ENCODE measurements at regions not wholly inside any gene's neighbourhood (a gene's known extent, or its start where the extent isn't known, plus 50 kb on each side); places are given as distances from the start of the nearest gene placed in this dataset.
"Not testable (repeated sequence)": the region's sequence is repeated elsewhere in the genome, so short reads cannot be mapped to it uniquely, and the experiment has no call there.

DNA sequence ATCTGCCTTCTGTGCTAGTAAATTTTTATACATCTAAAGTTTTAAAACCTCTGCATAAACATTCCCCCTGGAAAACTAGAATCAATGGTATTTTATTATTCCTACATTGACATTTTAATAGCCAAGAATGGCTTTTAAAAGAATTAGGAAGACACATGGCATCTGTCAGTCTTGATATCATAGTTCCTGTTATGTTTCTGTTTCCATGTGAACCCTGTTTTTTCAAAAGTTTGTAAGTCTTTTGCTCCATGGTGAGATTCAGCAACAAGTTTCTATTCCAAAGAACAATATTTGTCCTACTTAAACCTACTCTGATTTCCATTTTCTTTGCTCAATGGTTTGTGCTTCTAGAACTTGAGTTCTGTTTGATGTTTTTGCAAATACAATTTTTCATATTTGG, 95.2 kb downstream of the PLEKHG1 start:
- Histone ChIP-seq H3K4me1 (replicated peaks; ENCODE audit: insufficient read depth) (no peaks in the 10 kb centered on the region), H3K4me3 (no peak overlapping the region), H3K27ac (no peak overlapping the region), H3F3A (ENCODE audit: insufficient read depth, low read depth) (no peaks in the 10 kb centered on the region), H3K9me3 (ENCODE audit: insufficient read depth, low read depth) (no peaks in the 10 kb centered on the region), H3K36me3 (ENCODE audit: low read depth) (no peaks in the 10 kb centered on the region), H3K27me3 (ENCODE audit: insufficient read depth, low read depth) (no peaks in the 10 kb centered on the region), H2AFZ (no peak overlapping the region), H3K79me2 (ENCODE audit: low read depth) (no peaks in the 10 kb centered on the region), H4K20me1 (ENCODE audit: insufficient read depth) (no peaks in the 10 kb centered on the region), H3K9me2 (ENCODE audit: insufficient read depth) (no peaks in the 10 kb centered on the region), H3K4me2 (no peak overlapping the region)
- intact Hi-C loops (cut with micrococcal nuclease; ENCODE audit: unreplicated experiment) = no loop called here
- ChIA-PET CTCF (no interaction called here), POLR2A (ENCODE audit: unreplicated experiment) (no interaction called here)
- no peak for DNase-seq
- no TSS peak for BruUV-seq (replicated peaks)
- TF ChIP-seq, protein P1, sequence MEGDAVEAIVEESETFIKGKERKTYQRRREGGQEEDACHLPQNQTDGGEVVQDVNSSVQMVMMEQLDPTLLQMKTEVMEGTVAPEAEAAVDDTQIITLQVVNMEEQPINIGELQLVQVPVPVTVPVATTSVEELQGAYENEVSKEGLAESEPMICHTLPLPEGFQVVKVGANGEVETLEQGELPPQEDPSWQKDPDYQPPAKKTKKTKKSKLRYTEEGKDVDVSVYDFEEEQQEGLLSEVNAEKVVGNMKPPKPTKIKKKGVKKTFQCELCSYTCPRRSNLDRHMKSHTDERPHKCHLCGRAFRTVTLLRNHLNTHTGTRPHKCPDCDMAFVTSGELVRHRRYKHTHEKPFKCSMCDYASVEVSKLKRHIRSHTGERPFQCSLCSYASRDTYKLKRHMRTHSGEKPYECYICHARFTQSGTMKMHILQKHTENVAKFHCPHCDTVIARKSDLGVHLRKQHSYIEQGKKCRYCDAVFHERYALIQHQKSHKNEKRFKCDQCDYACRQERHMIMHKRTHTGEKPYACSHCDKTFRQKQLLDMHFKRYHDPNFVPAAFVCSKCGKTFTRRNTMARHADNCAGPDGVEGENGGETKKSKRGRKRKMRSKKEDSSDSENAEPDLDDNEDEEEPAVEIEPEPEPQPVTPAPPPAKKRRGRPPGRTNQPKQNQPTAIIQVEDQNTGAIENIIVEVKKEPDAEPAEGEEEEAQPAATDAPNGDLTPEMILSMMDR (conservative IDR thresholded peaks at IDR 0.05) = no peak
- no peak for TF ChIP-seq EZH2 (IDR thresholded peaks at IDR 0.05; ENCODE audit: low read depth)

DNA sequence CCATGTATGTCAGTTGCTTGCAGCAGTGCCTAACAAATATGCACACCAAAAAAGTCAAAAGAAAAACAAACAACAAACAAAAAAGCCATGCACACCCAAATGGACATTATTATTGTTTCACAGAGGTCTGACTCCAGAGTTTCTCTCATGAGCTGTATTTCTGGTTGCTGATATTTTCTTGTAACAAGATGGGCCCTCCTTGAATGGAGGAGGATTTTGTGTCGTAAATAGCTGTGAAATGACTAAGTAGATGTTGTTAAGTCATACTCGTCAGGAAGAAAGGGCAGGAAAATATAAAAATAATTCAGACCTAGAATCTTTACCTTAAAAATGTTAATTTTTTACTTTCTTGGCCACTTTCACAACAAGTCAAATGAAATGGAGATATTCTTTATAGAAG, 96.0 kb downstream of the PLEKHG1 start:
- no TSS peak for BruUV-seq (replicated peaks)
- no peak for DNase-seq

DNA sequence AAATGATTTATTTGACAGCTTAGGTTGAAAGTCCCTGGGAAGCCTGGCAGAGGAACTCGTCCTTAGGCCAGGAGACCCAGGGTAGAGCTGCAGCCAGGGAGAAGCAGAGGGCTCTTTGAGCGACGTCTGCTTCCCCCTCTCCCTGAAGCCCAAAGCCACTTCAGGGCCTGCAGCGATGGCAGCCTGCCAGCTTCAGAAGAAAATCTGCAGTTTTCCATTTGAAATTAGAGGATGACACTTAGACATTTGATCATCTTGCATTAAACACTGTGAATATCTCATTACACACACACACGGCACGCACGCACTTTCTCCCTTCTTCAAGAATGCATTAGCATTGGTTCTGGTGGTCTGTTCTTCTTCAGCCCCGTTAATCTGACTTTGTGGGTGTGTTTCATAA, 96.5 kb downstream of the PLEKHG1 start:
- Histone ChIP-seq H3K27me3 (ENCODE audit: insufficient read depth, low read depth) (no peaks in the 10 kb centered on the region), H2AFZ (no peak overlapping the region), H3F3A (ENCODE audit: insufficient read depth, low read depth) (no peaks in the 10 kb centered on the region), H3K9me3 (ENCODE audit: insufficient read depth, low read depth) (no peaks in the 10 kb centered on the region), H4K20me1 (ENCODE audit: insufficient read depth) (no peaks in the 10 kb centered on the region), H3K4me1 (replicated peaks; ENCODE audit: insufficient read depth) (no peaks in the 10 kb centered on the region), H3K4me2 (no peak overlapping the region), H3K9me2 (ENCODE audit: insufficient read depth) (no peaks in the 10 kb centered on the region), H3K27ac (no peak overlapping the region), H3K79me2 (ENCODE audit: low read depth) (no peaks in the 10 kb centered on the region), H3K36me3 (ENCODE audit: low read depth) (no peaks in the 10 kb centered on the region), H3K4me3 (no peak overlapping the region)
- TF ChIP-seq EZH2 (IDR thresholded peaks at IDR 0.05; ENCODE audit: low read depth) = no peak
- TF ChIP-seq, protein P1 (conservative IDR thresholded peaks at IDR 0.05) = no peak
- intact Hi-C loops (cut with micrococcal nuclease; ENCODE audit: unreplicated experiment) = no loop called here
- BruUV-seq (replicated peaks) = no TSS peak
- ChIA-PET POLR2A (ENCODE audit: unreplicated experiment) (no interaction called here), CTCF (no interaction called here)
- DNase-seq = no peak

More for the DNA sequence above, 96.0 kb downstream of the PLEKHG1 start:
- no peak overlapping the region for H3K4me2 ChIP-seq
- TF ChIP-seq EZH2 (IDR thresholded peaks at IDR 0.05; ENCODE audit: low read depth) = no peak
- TF ChIP-seq, protein P1 (conservative IDR thresholded peaks at IDR 0.05) = no peak
- H3K79me2 ChIP-seq (ENCODE audit: low read depth) = no peaks in the 10 kb centered on the region
- no peaks in the 10 kb centered on the region for H3K9me2 ChIP-seq (ENCODE audit: insufficient read depth)
- no peak overlapping the region for H2AFZ ChIP-seq
- H3K36me3 ChIP-seq (ENCODE audit: low read depth) = no peaks in the 10 kb centered on the region
- intact Hi-C loops (cut with micrococcal nuclease; ENCODE audit: unreplicated experiment) = no loop called here
- no peaks in the 10 kb centered on the region for H3F3A ChIP-seq (ENCODE audit: insufficient read depth, low read depth)
- H3K27me3 ChIP-seq (ENCODE audit: insufficient read depth, low read depth) = no peaks in the 10 kb centered on the region
- POLR2A ChIA-PET (ENCODE audit: unreplicated experiment) = no interaction called here
- H3K9me3 ChIP-seq (ENCODE audit: insufficient read depth, low read depth) = no peaks in the 10 kb centered on the region
- CTCF ChIA-PET = no interaction called here
- no peak overlapping the region for H3K4me3 ChIP-seq
- no peaks in the 10 kb centered on the region for H3K4me1 ChIP-seq (replicated peaks; ENCODE audit: insufficient read depth)
- H3K27ac ChIP-seq = no peak overlapping the region
- H4K20me1 ChIP-seq (ENCODE audit: insufficient read depth) = no peaks in the 10 kb centered on the region

DNA sequence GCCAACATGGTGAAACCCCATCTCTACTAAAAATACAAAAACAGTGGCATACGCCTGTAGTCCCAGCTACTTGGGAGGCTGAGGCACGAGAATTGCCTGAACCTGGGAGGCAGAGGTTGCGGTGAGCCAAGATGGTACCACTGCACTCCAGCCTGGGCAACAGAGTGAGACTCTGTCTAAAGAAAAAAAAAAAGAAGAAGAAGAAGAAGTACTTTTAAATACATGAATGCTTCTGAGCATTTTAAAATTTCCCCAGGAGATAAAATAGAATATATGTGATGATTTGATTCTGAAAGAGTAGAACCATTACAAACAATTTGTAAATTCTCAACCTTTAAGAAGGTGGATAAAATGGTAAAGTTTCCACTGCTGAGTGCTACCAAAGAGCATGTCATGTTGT, 97.2 kb downstream of the PLEKHG1 start:
- POLR2A ChIA-PET (ENCODE audit: unreplicated experiment); H3K36me3 ChIP-seq (ENCODE audit: low read depth); H3K27me3 ChIP-seq (ENCODE audit: insufficient read depth, low read depth); H3K79me2 ChIP-seq (ENCODE audit: low read depth); H3K9me3 ChIP-seq (ENCODE audit: insufficient read depth, low read depth); DNase-seq; BruUV-seq (replicated peaks); H3K4me2 ChIP-seq; H2AFZ ChIP-seq; H3F3A ChIP-seq (ENCODE audit: insufficient read depth, low read depth); H4K20me1 ChIP-seq (ENCODE audit: insufficient read depth); H3K4me1 ChIP-seq (replicated peaks; ENCODE audit: insufficient read depth); H3K9me2 ChIP-seq (ENCODE audit: insufficient read depth); CTCF ChIA-PET; H3K27ac ChIP-seq; H3K4me3 ChIP-seq; intact Hi-C loops (cut with micrococcal nuclease; ENCODE audit: unreplicated experiment): not testable (repeated sequence)

All from PC-9 (cell line).